B cell (primary cell): ENCODE measurements at regions not wholly inside any gene's neighbourhood (a gene's known extent, or its start where the extent isn't known, plus 50 kb on each side); places are given as distances from the start of the nearest gene placed in this dataset.

ENCODE experiments used
- ATAC-seq: fragments of 200-7000 bp; cut with Tn5 transposase; one replicate; pipeline ENCODE4 v1.10.0; 2021; ENCODE audit warnings: low read depth, mild to moderate bottlenecking, moderate number of reproducible peaks, moderate library complexity
- CTCF ChIA-PET: fragments of 350-600 bp; sonication (Branson Sonifier 250); formaldehyde crosslinking; loops from one replicate; lab custom pipeline; 2021; ENCODE audit warnings: antibody characterized with exemption, inconsistent platforms; lab: Charles Lee
- POLR2A ChIA-PET: fragments of 350-600 bp; sonication (Branson Sonifier 250); formaldehyde crosslinking; loops from one replicate; lab custom pipeline; 2021; ENCODE audit warnings: antibody characterized with exemption; lab: Charles Lee
- DNase-seq: peaks from one replicate; pipeline ENCODE4 v3.0.0; 2013
- H2AFZ ChIP-seq: 2 replicates; pipeline ENCODE4 v1.6.1; 2012; ENCODE audit warnings: mild to moderate bottlenecking, low read depth, low read length; ENCODE audit not compliant: insufficient read depth, poor library complexity, severe bottlenecking
- H3K27ac ChIP-seq, 2 donors: 1 replicate in 1 of 2; 2 replicates in 1 of 2; pipeline ENCODE4 v1.5.1; 2012 to 2013; ENCODE audit warnings: low read length in 2 of 2, mild to moderate bottlenecking in 2 of 2, moderate library complexity in 1 of 2
- H3K27me3 ChIP-seq, 4 experiments: fragments of 200-600 bp in 1 of 4; sonication (generic) in 1 of 4; replicated peaks in 1 of 4; 1 replicate in 2 of 4; 2 replicates in 2 of 4; pipeline versions ENCODE4 v1.6.1 to v1.7.0; 2013 to 2016; ENCODE audit warnings: low read length in 3 of 4, mild to moderate bottlenecking in 2 of 4, mixed read lengths in 1 of 4, moderate library complexity in 1 of 4; ENCODE audit not compliant: insufficient read depth in 4 of 4, control insufficient read depth in 3 of 4; ENCODE audit errors: control extremely low read depth in 1 of 4
- H3K36me3 ChIP-seq, 2 experiments: replicated peaks in 1 of 2; 1 replicate in 1 of 2; 2 replicates in 1 of 2; pipeline versions ENCODE4 v1.6.1 to v1.7.1; 2013; ENCODE audit warnings: low read length in 1 of 2; ENCODE audit not compliant: insufficient read depth in 2 of 2, control insufficient read depth in 1 of 2; ENCODE audit errors: control extremely low read depth in 1 of 2, extremely low read depth in 1 of 2
- H3K4me1 ChIP-seq, 2 donors: fragments of 200-600 bp in 1 of 2; sonication (generic) in 1 of 2; 1 replicate in 1 of 2; 2 replicates in 1 of 2; pipeline versions ENCODE4 v1.5.1 to v1.6.1; 2013 to 2017; ENCODE audit warnings: low read length in 2 of 2; ENCODE audit not compliant: control insufficient read depth in 2 of 2, insufficient read depth in 2 of 2
- H3K4me2 ChIP-seq: replicated peaks from 2 replicates; pipeline ENCODE3; 2012; ENCODE audit warnings: mild to moderate bottlenecking, low read depth, low read length; ENCODE audit not compliant: poor library complexity, severe bottlenecking
- H3K4me3 ChIP-seq, 5 experiments: fragments of 200-600 bp in 1 of 5; sonication (generic) in 1 of 5; 1 replicate in 3 of 5; 2 replicates in 2 of 5; pipeline versions ENCODE4 v1.5.1 to v1.7.0; 2011 to 2016; ENCODE audit warnings: low read length in 4 of 5, mild to moderate bottlenecking in 4 of 5, low read depth in 2 of 5, control low read depth in 1 of 5, moderate library complexity in 1 of 5; ENCODE audit not compliant: insufficient read depth in 1 of 5; ENCODE audit errors: control extremely low read depth in 1 of 5, extremely low read depth in 1 of 5
- H3K79me2 ChIP-seq: fragments of 200-600 bp; sonication (generic); one replicate; pipeline ENCODE4 v1.6.0; 2016; ENCODE audit warnings: low read length; ENCODE audit not compliant: control insufficient read depth, insufficient read depth
- H3K9ac ChIP-seq: fragments of 200-600 bp; sonication (generic); 2 replicates; pipeline ENCODE4 v1.6.1; 2017; ENCODE audit warnings: mild to moderate bottlenecking, low read length, moderate library complexity
- H3K9me3 ChIP-seq, 3 donors: one replicate each; pipeline versions ENCODE4 v1.6.1 to v1.7.1; 2013; ENCODE audit warnings: low read length in 2 of 3; ENCODE audit not compliant: control insufficient read depth in 2 of 3, insufficient read depth in 1 of 3; ENCODE audit errors: control extremely low read depth in 1 of 3
- H4K20me1 ChIP-seq: 2 replicates; pipeline ENCODE4 v1.6.0; 2012; ENCODE audit warnings: mild to moderate bottlenecking, low read length; ENCODE audit not compliant: insufficient read depth, control insufficient read depth, poor library complexity, severe bottlenecking
- H3K27ac Mint-ChIP-seq: one replicate; pipeline ENCODE4 v1.8.0; 2021; ENCODE audit warnings: mixed read lengths
- H3K27me3 Mint-ChIP-seq: one replicate; pipeline ENCODE4 v1.8.0; 2021; ENCODE audit warnings: mixed read lengths
- H3K4me1 Mint-ChIP-seq: one replicate; pipeline ENCODE4 v1.8.0; 2021; ENCODE audit warnings: mixed read lengths
- H3K4me3 Mint-ChIP-seq: one replicate; pipeline ENCODE4 v1.8.0; 2021; ENCODE audit warnings: mixed read lengths
- H3K9me3 Mint-ChIP-seq: one replicate; pipeline ENCODE4 v1.8.0; 2022; ENCODE audit warnings: mixed read lengths; ENCODE audit not compliant: insufficient read depth
- CTCF ChIP-seq: fragments of 200-600 bp; IDR thresholded peaks from one replicate; pipeline ENCODE4 v1.8.0; 2022; ENCODE audit warnings: antibody characterized with exemption, mild to moderate bottlenecking
- EZH2 ChIP-seq: IDR thresholded peaks from 2 replicates; pipeline ENCODE4 v1.6.1; 2012; ENCODE audit warnings: borderline replicate concordance, low read depth, mild to moderate bottlenecking, moderate library complexity, low read length; ENCODE audit not compliant: insufficient read depth, poor library complexity, severe bottlenecking
- WGBS: methylation state at CpG from one replicate; pipeline ENCODE4 v1.1.5; 2013; ENCODE audit warnings: missing lambda C conversion rate; ENCODE audit not compliant: insufficient coverage; 5-methylcytosine and 5-hydroxymethylcytosine counted together
- intact Hi-C: fragments of 100-400 bp; cut with micrococcal nuclease; formaldehyde crosslinking; loops from one replicate; pipeline ENCODE4 v1.10.0; 2022

- intact Hi-C loops = no loop called here
Observed at GRCh38 chr6:108795122-108795521, 53.1 kb upstream of the ARMC2 start.

GRCh38 chr6:108795814-108796213 is 52.4 kb upstream of the ARMC2 start:
- ChIA-PET POLR2A (no interaction called here), CTCF (no interaction called here)
- no peak for ATAC-seq
- peaks cover 13% of the 10 kb centered on the region for H3K4me1 Mint-ChIP-seq
- H3K9me3 Mint-ChIP-seq = no peaks in the 10 kb centered on the region
- H3K27ac Mint-ChIP-seq = no peak overlapping the region
- Histone ChIP-seq H3K9ac (no peak overlapping the region), H3K79me2 (no peaks in the 10 kb centered on the region), H3K36me3 (no peaks in the 10 kb centered on the region), H3K4me2 (no peak overlapping the region), H3K9me3 (no peaks in the 10 kb centered on the region), H3K4me3 (no peak overlapping the region), H2AFZ (no peak overlapping the region), H3K27ac (no peak overlapping the region), H3K27me3 (peaks cover 0 to 18% (median 3%) of the 10 kb centered on the region in 4 experiments), H3K4me1 (peaks cover 10 to 13% of the 10 kb centered on the region in 2 donors), H4K20me1 (no peaks in the 10 kb centered on the region)
- no peak for TF ChIP-seq CTCF
- no peak for TF ChIP-seq EZH2
- WGBS = no CpG with 5 or more reads among the region's 5 CpGs
- no peak for DNase-seq
- no peak overlapping the region for H3K4me3 Mint-ChIP-seq
- intact Hi-C loops = no loop called here
- H3K27me3 Mint-ChIP-seq = peaks cover 15% of the 10 kb centered on the region

More at GRCh38 chr6:108795122-108795521, 53.1 kb upstream of the ARMC2 start:
- H3K27ac ChIP-seq = no peak overlapping the region
- 100% methylated on average over 1 of the region's 3 CpGs for WGBS
- H3K36me3 ChIP-seq = no peaks in the 10 kb centered on the region
- peaks cover 0 to 15% (median 3%) of the 10 kb centered on the region in 4 experiments for H3K27me3 ChIP-seq
- no peak for DNase-seq
- Mint-ChIP-seq H3K27ac (no peak overlapping the region), H3K27me3 (peaks cover 15% of the 10 kb centered on the region), H3K4me3 (no peak overlapping the region), H3K9me3 (no peaks in the 10 kb centered on the region), H3K4me1 (peaks cover 13% of the 10 kb centered on the region)
- H3K4me1 ChIP-seq = peaks cover 10 to 13% of the 10 kb centered on the region in 2 donors
- no peaks in the 10 kb centered on the region for H4K20me1 ChIP-seq
- no peak overlapping the region for H3K9ac ChIP-seq
- H3K4me2 ChIP-seq = no peak overlapping the region
- no peak overlapping the region for H3K4me3 ChIP-seq
- ChIA-PET CTCF (no interaction called here), POLR2A (no interaction called here)
- H3K9me3 ChIP-seq = no peaks in the 10 kb centered on the region
- no peak for ATAC-seq
- no peak for TF ChIP-seq CTCF
- no peak for TF ChIP-seq EZH2
- H3K79me2 ChIP-seq = no peaks in the 10 kb centered on the region
- no peak overlapping the region for H2AFZ ChIP-seq
